SK-N-SH (cell line): ENCODE measurements at regions not wholly inside any gene's neighbourhood (a gene's known extent, or its start where the extent isn't known, plus 50 kb on each side); places are given as distances from the start of the nearest gene placed in this dataset.

Source experiments
- CTCF ChIA-PET: fragments of 300-600, 350-600 bp; formaldehyde crosslinking; extraction: SDS; loops from one replicate; lab custom pipeline; 2021; lab: Yijun Ruan, JAX
- POLR2A ChIA-PET: fragments of 350-600 bp; sonication (Branson Sonifier 250); formaldehyde crosslinking; extraction: SDS; loops from one replicate; lab custom pipeline; 2020; ENCODE audit warnings: antibody characterized with exemption, inconsistent platforms; lab: Yijun Ruan, JAX
- DNase-seq: peaks from one replicate; pipeline ENCODE4 v3.0.0; 2012
- H2AFZ ChIP-seq: fragments of 200-600 bp; sonication (generic); 2 replicates; pipeline ENCODE4 v1.8.1; 2016; ENCODE audit warnings: antibody characterized with exemption, mild to moderate bottlenecking, low read depth
- H3F3A ChIP-seq: fragments of 200-600 bp; sonication (generic); replicated peaks from 2 replicates; pipeline ENCODE3; 2016; ENCODE audit warnings: antibody characterized with exemption, mild to moderate bottlenecking; ENCODE audit not compliant: insufficient read depth
- H3K27ac ChIP-seq, 2 experiments: fragments of 200-500 bp in 1 of 2; fragments of 200-600 bp in 1 of 2; sonication (Bioruptor generic) in 1 of 2; sonication (generic), shearing (Covaris generic) in 1 of 2; 2 replicates each; pipeline versions ENCODE4 v1.5.1 to v1.6.1; 2014 to 2016; ENCODE audit warnings: low read depth in 2 of 2, inconsistent platforms in 1 of 2, low read length in 1 of 2, mild to moderate bottlenecking in 1 of 2, mixed read lengths in 1 of 2
- H3K27me3 ChIP-seq: fragments of 200-600 bp; sonication (generic), shearing (Covaris generic); 2 replicates; pipeline ENCODE4 v1.6.1; 2016; ENCODE audit warnings: mixed run types; ENCODE audit not compliant: insufficient read depth
- H3K36me3 ChIP-seq, 2 experiments: fragments of 200-500 bp in 1 of 2; fragments of 200-600 bp in 1 of 2; sonication (Bioruptor generic) in 1 of 2; sonication (generic) in 1 of 2; replicated peaks in 1 of 2; 2 replicates each; pipeline versions ENCODE3 to v1.5.1; 2014 to 2016; ENCODE audit warnings: low read length in 1 of 2, mild to moderate bottlenecking in 1 of 2; ENCODE audit not compliant: insufficient read depth in 2 of 2, control insufficient read depth in 1 of 2
- H3K4me1 ChIP-seq, 2 experiments: fragments of 200-500 bp in 1 of 2; fragments of 200-600 bp in 1 of 2; sonication (Bioruptor generic) in 1 of 2; sonication (generic), shearing (Covaris generic) in 1 of 2; 2 replicates each; pipeline versions ENCODE4 v1.5.1 to v1.6.1; 2014 to 2016; ENCODE audit warnings: low read depth in 1 of 2, low read length in 1 of 2, mixed run types in 1 of 2; ENCODE audit not compliant: insufficient read depth in 2 of 2, control insufficient read depth in 1 of 2
- H3K4me2 ChIP-seq: fragments of 200-600 bp; sonication (generic), shearing (Covaris generic); 2 replicates; pipeline ENCODE4 v1.6.1; 2017; ENCODE audit warnings: mixed run types
- H3K4me3 ChIP-seq, 2 experiments: fragments of 200-500 bp in 1 of 2; fragments of 200-600 bp in 1 of 2; sonication (Bioruptor generic) in 1 of 2; sonication (generic), shearing (Covaris generic) in 1 of 2; 2 replicates each; pipeline versions ENCODE4 v1.5.1 to v1.8.1; 2014 to 2016; ENCODE audit warnings: low read depth in 2 of 2, inconsistent platforms in 1 of 2, low read length in 1 of 2, mild to moderate bottlenecking in 1 of 2, mixed read lengths in 1 of 2, moderate library complexity in 1 of 2
- H3K79me2 ChIP-seq: fragments of 200-600 bp; sonication (generic); 2 replicates; pipeline ENCODE4 v1.8.1; 2017; ENCODE audit warnings: mild to moderate bottlenecking; ENCODE audit not compliant: insufficient read depth
- H3K9ac ChIP-seq: fragments of 200-600 bp; sonication (generic); 2 replicates; pipeline ENCODE4 v1.6.1; 2017; ENCODE audit warnings: mixed run types
- H3K9me2 ChIP-seq: fragments of 200-600 bp; sonication (generic); 2 replicates; pipeline ENCODE4 v1.6.1; 2017; ENCODE audit warnings: mixed run types
- H3K9me3 ChIP-seq: fragments of 200-600 bp; sonication (generic); 2 replicates; pipeline ENCODE4 v1.6.1; 2017; ENCODE audit warnings: mixed run types, mild to moderate bottlenecking, moderate library complexity
- H4K20me1 ChIP-seq: fragments of 200-600 bp; sonication (generic); 2 replicates; pipeline ENCODE4 v1.6.1; 2017; ENCODE audit warnings: mild to moderate bottlenecking, mixed run types; ENCODE audit not compliant: insufficient read depth
- CHD2 ChIP-seq: fragments of 150-350 bp; IDR thresholded peaks from 2 replicates; pipeline ENCODE4 v1.6.1; 2018; ENCODE audit warnings: low read length; ENCODE audit not compliant: partially characterized antibody
- ELF1 ChIP-seq: IDR thresholded peaks from 2 replicates; pipeline ENCODE4 v1.4.0; 2012
- EP300 ChIP-seq, 2 experiments: IDR thresholded peaks; 2 replicates each; pipeline versions ENCODE4 v1.4.0 to v1.6.1; 2012; ENCODE audit warnings: borderline replicate concordance in 1 of 2, low read depth in 1 of 2, low read length in 1 of 2
- EZH2phosphoT487 ChIP-seq: fragments of 200-600 bp; sonication (generic); IDR thresholded peaks from 2 replicates; pipeline ENCODE4 v1.6.1; 2017; ENCODE audit warnings: low read depth, mixed run types, mild to moderate bottlenecking, antibody characterized with exemption, moderate library complexity, borderline replicate concordance
- GABPA ChIP-seq: IDR thresholded peaks from 2 replicates; pipeline ENCODE4 v1.4.0; 2012; ENCODE audit warnings: low read depth, mild to moderate bottlenecking
- GATA2 ChIP-seq: sonication (generic); formaldehyde crosslinking; IDR thresholded peaks from 2 replicates; pipeline ENCODE4 v1.5.0; 2020; ENCODE audit warnings: mild to moderate bottlenecking, missing genetic modification reagents
- JUND ChIP-seq: IDR thresholded peaks from 2 replicates; pipeline ENCODE4 v1.4.0; 2012
- MXI1 ChIP-seq: IDR thresholded peaks from 2 replicates; pipeline ENCODE4 v1.6.1; 2012; ENCODE audit warnings: mild to moderate bottlenecking, low read depth, low read length, improper control_type of control experiment
- NFIC ChIP-seq: IDR thresholded peaks from 2 replicates; pipeline ENCODE4 v1.4.0; 2012; ENCODE audit warnings: borderline replicate concordance
- NRF1 ChIP-seq: IDR thresholded peaks from 2 replicates; pipeline ENCODE4 v1.6.1; 2012; ENCODE audit warnings: low read depth, mild to moderate bottlenecking, low read length
- RAD21 ChIP-seq: IDR thresholded peaks from 2 replicates; pipeline ENCODE4 v1.6.1; 2012; ENCODE audit warnings: mild to moderate bottlenecking, low read length
- RCOR1 ChIP-seq: fragments of 150-350 bp; IDR thresholded peaks from 2 replicates; pipeline ENCODE4 v1.6.1; 2017; ENCODE audit warnings: antibody characterized with exemption, low read length
- RFX5 ChIP-seq: IDR thresholded peaks from 2 replicates; pipeline ENCODE4 v1.6.1; 2012; ENCODE audit warnings: mild to moderate bottlenecking, improper control_type of control experiment, low read length
- SIN3A ChIP-seq: IDR thresholded peaks from 2 replicates; pipeline ENCODE4 v1.6.1; 2012; ENCODE audit warnings: low read depth, mild to moderate bottlenecking, low read length, moderate library complexity, borderline replicate concordance
- WGBS: methylation state at CpG from one replicate; pipeline ENCODE4 v1.1.6; 2017; ENCODE audit warnings: low lambda C conversion rate; 5-methylcytosine and 5-hydroxymethylcytosine counted together
- TF ChIP-seq, protein P1 (sequence below): fragments of 200-600 bp; sonication (generic); IDR thresholded peaks from 2 replicates; pipeline ENCODE4 v1.6.1; 2017; ENCODE audit warnings: antibody characterized with exemption, mild to moderate bottlenecking, moderate library complexity
- TF ChIP-seq, protein P2 (sequence below): IDR thresholded peaks from 2 replicates; pipeline ENCODE4 v1.4.0; 2012; ENCODE audit warnings: low read depth, borderline replicate concordance
- TF ChIP-seq, protein P3 (sequence below): IDR thresholded peaks from 2 replicates; pipeline ENCODE4; 2012
- TF ChIP-seq, protein P4 (sequence below): fragments of 150-350 bp; IDR thresholded peaks from 2 replicates; pipeline ENCODE4 v1.6.1; 2017; ENCODE audit warnings: antibody characterized with exemption, low read length, low read depth, borderline replicate concordance

DNA sequence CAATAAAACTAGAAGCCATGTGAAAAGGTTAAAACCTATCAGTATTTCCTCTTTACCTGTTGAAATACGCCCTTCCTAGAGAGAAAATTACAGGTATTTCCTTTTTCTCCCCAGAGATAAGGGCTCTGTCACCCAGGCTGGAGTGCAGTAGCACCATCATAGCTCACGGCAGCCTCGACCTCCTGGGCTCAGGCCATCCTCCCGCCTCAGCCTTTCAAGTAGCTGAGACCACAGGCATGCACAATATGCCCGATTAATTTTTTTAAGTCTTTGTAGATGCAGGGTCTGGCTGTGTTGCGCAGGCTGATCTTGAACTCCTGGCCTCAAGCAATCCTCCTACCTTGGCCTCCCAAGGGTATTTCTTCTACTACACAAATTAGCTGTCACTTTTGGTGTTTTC lies 154.4 kb downstream of the HNRNPD start (continued):
- TF ChIP-seq SIN3A = no peak
- no peak for TF ChIP-seq NFIC

DNA sequence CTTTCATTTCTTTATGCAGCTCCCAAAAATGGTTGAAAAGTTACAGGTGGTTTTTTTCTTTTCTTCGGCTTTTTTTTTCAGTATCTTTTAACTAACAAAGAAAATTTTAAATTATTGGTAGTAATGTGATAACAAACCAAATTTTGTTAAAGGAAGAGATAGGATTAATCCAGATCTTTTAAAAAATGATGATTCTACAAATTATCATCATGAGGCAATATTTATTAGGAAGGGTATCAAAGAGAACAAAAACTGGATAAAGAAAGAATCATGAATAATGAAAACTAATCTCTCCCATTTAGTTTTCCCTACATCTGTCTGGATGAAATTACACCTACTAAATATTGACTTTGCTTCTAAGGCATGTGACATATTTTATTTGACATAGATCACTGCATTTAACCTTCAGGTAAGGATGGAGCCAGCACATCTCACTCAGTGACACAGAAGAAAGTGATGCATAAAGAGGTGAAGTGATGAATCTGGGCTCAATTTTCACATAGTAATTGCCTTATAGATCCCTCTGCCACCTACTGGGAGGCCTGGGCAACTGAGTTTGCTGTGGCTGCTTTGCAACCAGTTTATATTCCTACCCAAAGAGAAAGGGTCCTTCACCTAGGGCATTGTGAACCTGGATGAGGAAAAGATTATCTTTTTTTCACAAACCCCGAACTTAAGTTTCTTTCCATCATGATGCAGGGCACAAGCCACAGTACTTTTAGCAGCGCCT lies 155.6 kb downstream of the HNRNPD start:
- no peak overlapping the region for H3K9ac ChIP-seq
- no peak overlapping the region for H3K4me3 ChIP-seq
- CTCF ChIA-PET = no interaction called here
- no peaks in the 10 kb centered on the region for H3K9me3 ChIP-seq
- no peaks in the 10 kb centered on the region for H3K79me2 ChIP-seq
- H3K4me1 ChIP-seq = no peaks in the 10 kb centered on the region
- H3K9me2 ChIP-seq = no peaks in the 10 kb centered on the region
- 0% methylated on average over 3 of the region's 3 CpGs for WGBS
- H4K20me1 ChIP-seq = no peaks in the 10 kb centered on the region
- POLR2A ChIA-PET = no interaction called here
- no peak overlapping the region for H3K4me2 ChIP-seq
- no peaks in the 10 kb centered on the region for H3K36me3 ChIP-seq
- no peaks in the 10 kb centered on the region; the same call in 1 of the 2 replicates for H3K27me3 ChIP-seq
- TF ChIP-seq, protein P1, sequence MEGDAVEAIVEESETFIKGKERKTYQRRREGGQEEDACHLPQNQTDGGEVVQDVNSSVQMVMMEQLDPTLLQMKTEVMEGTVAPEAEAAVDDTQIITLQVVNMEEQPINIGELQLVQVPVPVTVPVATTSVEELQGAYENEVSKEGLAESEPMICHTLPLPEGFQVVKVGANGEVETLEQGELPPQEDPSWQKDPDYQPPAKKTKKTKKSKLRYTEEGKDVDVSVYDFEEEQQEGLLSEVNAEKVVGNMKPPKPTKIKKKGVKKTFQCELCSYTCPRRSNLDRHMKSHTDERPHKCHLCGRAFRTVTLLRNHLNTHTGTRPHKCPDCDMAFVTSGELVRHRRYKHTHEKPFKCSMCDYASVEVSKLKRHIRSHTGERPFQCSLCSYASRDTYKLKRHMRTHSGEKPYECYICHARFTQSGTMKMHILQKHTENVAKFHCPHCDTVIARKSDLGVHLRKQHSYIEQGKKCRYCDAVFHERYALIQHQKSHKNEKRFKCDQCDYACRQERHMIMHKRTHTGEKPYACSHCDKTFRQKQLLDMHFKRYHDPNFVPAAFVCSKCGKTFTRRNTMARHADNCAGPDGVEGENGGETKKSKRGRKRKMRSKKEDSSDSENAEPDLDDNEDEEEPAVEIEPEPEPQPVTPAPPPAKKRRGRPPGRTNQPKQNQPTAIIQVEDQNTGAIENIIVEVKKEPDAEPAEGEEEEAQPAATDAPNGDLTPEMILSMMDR = peak; percentile 34
- TF ChIP-seq EZH2phosphoT487 = no peak
- no peak overlapping the region for H2AFZ ChIP-seq
- no peak for DNase-seq
- H3F3A ChIP-seq = no peaks in the 10 kb centered on the region
- H3K27ac ChIP-seq = no peak overlapping the region

DNA sequence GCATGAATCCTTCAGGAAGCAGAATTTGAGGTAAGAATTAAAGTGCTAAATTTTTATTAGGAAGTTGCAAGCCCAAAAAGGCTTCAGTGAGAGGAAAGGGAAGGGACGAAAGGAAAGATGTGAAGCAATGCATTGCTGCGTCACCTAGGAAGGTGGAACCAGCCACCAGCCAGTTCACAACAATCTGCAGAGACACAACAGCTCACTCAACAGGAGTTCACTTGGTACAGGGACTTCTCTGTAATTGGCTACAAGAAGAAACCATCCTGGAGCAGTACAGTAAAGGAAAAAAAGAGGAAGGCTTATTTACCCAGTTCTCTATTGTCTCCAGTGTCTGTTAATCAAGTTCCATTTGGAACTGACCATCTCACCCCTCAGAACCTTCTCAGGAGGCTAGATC lies 157.6 kb downstream of the HNRNPD start:
- Histone ChIP-seq H3K4me2 (no peak overlapping the region), H3K79me2 (no peaks in the 10 kb centered on the region), H3F3A (no peaks in the 10 kb centered on the region), H4K20me1 (no peaks in the 10 kb centered on the region), H3K4me1 (no peaks in the 10 kb centered on the region), H3K27ac (no peak overlapping the region), H3K9me3 (no peaks in the 10 kb centered on the region), H3K9ac (no peak overlapping the region), H3K36me3 (no peaks in the 10 kb centered on the region), H3K4me3 (no peak overlapping the region), H2AFZ (no peak overlapping the region), H3K9me2 (no peaks in the 10 kb centered on the region), H3K27me3 (no peaks in the 10 kb centered on the region; the same call in 1 of the 2 replicates)
- ChIA-PET POLR2A (no interaction called here), CTCF (no interaction called here)
- 35% methylated on average over 2 of the region's 2 CpGs for WGBS
- DNase-seq = no peak
- TF ChIP-seq GATA2 (no peak), NRF1 (no peak), MXI1 (no peak), CHD2 (no peak), EP300 (IDR thresholded peaks at IDR 0.05; ENCODE audit: borderline replicate concordance in 1 of 2, low read depth in 1 of 2, low read length in 1 of 2) (no peak), RCOR1 (no peak), GABPA (no peak), RFX5 (no peak), ELF1 (no peak), JUND (no peak), RAD21 (no peak)
- TF ChIP-seq, protein P2, sequence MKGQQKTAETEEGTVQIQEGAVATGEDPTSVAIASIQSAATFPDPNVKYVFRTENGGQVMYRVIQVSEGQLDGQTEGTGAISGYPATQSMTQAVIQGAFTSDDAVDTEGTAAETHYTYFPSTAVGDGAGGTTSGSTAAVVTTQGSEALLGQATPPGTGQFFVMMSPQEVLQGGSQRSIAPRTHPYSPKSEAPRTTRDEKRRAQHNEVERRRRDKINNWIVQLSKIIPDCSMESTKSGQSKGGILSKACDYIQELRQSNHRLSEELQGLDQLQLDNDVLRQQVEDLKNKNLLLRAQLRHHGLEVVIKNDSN = no peak
- TF ChIP-seq, protein P1 = no peak
- TF ChIP-seq, protein P3, sequence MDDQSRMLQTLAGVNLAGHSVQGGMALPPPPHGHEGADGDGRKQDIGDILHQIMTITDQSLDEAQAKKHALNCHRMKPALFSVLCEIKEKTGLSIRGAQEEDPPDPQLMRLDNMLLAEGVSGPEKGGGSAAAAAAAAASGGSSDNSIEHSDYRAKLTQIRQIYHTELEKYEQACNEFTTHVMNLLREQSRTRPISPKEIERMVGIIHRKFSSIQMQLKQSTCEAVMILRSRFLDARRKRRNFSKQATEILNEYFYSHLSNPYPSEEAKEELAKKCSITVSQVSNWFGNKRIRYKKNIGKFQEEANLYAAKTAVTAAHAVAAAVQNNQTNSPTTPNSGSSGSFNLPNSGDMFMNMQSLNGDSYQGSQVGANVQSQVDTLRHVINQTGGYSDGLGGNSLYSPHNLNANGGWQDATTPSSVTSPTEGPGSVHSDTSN = no peak
- TF ChIP-seq, protein P4, sequence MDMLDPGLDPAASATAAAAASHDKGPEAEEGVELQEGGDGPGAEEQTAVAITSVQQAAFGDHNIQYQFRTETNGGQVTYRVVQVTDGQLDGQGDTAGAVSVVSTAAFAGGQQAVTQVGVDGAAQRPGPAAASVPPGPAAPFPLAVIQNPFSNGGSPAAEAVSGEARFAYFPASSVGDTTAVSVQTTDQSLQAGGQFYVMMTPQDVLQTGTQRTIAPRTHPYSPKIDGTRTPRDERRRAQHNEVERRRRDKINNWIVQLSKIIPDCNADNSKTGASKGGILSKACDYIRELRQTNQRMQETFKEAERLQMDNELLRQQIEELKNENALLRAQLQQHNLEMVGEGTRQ = no peak
